GM18499 (cell line): ENCODE measurements at regions not wholly inside any gene's neighbourhood (a gene's known extent, or its start where the extent isn't known, plus 50 kb on each side); places are given as distances from the start of the nearest gene placed in this dataset.

Experiments
- ATAC-seq: cut with Tn5 transposase; IDR thresholded peaks from one replicate; pipeline ENCODE4 v1.9.1; 2021; ENCODE audit warnings: moderate number of reproducible peaks; ENCODE audit not compliant: insufficient read depth, unreplicated experiment

DNA sequence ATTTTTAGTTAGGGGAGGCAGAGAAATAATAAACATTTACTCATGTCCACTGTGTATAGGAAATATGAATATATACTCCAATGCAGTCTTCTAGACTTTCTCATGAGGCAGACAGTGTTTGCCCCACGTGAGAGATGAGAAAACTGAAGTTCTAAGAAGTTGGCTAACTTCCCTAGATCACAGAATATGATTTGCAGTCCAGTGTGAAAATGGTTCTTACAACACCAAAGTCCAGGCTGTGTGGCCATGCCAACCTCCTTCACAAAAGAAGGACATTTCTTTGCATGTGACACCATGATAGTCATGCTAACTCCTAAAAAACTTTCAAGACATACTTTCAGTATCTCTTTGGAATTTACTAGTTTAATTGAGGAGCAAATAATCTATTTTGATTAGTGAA is 143.7 kb downstream of the IRS1 start:
- ATAC-seq = no peak

DNA sequence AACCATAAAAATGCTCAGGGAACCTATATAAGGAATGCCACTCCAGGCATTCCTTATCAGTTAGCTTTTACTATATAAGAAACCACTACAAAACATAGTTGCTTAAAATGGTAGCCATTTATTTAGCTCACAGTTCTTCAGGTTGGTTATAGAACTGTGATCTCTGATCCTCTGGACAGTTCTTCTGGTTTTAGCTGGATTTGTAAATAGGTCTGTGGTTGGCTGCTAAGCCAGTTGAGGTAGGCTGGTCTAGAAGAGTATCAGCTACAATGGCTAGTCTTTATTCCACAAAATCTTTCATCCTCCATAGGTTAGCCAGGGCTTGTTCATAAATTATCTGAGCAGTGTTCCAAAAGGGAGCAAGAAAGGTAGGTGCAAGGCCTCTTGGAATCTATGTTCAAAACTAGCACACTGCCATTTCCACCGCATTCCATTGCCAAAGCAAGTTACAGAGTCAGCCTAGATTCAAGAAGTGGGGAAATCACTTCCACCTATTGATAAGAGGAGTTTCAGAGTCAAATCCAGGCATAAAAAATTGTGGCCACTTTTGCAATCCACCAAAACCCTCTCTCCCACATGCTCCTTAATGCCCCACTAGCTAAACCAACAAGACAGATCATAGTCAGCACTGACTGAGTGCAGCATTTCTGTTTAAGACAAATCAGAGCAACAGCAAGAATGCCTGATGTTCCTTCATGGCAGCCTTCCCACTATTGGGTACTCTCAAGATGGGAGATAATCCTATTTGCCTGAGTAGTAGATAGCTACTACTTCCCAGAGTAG is 146.4 kb downstream of the IRS1 start:
- no peak for ATAC-seq

DNA sequence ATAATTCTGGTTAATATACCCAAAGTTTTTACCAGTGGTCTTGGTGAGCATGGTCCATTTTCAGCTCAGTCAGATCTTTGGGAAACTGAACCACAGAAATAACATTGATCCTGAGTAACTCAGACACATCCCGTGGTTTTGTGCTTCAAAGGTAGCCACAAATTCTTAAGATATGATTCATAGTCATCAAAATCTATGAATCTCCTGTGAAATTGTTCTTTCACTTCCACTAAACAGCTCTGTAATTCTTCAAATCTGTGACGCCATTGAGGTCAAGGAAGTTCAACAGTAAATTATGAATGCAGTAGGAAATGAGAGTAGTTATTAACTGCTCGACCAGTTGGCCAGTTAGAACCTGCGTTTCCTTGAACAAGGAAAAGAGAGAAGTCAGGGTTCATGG is 147.3 kb downstream of the IRS1 start:
- peak; percentile 52 for ATAC-seq

DNA sequence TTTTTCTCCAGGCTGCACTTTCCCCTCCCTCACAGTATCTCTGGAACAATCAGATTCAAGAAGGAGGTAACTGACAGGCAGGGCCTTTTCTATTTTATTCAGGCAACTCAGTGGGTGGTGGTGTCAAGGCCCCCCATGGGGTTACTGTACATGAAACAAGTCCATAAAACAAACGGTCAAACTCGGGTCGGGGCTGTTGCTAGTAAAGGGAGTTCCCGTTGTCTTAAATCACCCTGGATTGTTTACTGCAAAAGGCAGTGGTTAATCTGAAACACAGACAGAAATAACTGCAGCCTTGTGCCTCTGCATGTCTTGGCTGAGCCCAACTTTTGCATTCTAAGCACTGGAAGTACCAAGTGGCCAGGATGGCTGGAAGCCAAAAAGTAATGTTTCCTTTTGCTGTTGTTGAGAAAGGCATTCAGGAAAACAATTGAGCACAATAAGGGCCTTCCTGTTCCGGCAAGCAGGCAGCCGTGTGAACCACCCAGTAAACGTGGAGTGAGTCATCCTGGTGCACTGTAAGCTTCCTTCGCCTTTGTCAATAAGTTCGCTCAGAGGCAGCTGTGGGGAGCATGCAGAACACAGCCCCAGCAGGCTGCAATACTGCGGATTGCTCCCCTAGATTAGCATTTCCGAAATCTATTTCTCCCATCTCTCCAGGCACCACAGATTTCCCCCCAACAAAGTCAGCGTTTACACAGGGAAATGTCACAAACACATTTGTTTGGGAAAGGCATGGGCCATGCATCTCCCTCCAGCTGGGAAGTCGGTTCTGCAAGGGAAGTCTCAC is 149.6 kb downstream of the IRS1 start:
- ATAC-seq = peak; percentile 77

DNA sequence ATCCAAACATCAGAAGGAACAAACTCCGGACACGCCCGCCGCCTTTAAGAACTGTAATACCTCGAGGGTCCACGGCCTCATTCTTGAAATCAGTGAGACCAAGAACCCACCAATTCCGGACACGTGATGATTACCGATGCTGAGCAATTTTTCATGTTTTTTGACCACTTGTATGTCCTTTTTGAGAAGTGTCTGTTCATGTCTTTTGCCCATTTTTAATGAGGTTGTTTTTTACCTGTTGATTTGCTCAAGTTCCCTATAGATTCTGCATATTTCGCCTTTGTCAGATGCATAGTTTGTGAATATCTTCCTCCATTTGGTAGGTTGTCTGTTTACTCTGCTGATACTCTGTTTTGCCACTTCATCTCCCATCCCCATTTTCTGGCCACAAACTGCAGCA is 150.4 kb downstream of the IRS1 start:
- ATAC-seq = no peak

DNA sequence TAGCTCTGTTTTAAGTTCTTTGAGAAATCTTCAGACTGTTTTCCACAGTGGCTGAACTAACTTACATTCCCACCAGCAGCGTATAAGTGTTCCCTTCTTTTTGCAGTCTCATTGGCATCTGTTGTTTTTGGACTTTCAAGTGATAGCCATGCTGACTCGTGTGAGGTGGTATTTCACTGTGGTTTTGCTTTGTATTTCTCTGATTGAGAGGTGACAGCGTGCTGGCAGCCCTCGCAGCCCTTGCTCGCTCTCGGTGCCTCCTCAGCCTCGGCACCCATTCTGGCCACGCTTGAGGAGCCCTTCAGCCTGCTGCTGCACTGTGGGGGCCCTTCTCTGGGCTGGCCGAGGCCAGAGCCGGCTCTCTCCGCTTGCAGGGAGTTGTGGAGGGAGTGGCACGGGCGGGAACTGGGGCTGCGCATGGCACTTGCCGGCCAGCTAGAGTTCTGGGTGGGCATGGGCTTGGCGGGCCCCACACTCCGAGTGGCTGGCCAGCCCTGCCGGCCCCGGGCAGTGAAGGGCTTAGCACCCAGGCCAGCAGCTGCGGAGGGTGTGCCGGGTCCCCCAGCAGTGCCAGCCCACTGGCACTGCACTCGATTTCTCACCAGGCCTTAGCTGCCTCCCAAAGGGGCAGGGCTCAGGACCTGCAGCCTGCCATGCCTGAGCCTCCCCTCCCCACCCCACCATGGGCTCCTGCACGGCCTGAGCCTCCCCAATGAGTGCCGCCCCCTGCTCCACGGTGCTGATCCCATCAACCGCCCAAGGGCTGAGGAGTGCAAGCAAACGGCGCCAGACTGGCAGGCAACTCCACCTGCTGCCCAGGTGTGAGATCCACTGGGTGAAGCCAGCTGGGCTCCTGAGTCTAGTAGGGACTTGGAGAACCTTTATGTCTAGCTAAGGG is 151.8 kb downstream of the IRS1 start:
- no peak for ATAC-seq

DNA sequence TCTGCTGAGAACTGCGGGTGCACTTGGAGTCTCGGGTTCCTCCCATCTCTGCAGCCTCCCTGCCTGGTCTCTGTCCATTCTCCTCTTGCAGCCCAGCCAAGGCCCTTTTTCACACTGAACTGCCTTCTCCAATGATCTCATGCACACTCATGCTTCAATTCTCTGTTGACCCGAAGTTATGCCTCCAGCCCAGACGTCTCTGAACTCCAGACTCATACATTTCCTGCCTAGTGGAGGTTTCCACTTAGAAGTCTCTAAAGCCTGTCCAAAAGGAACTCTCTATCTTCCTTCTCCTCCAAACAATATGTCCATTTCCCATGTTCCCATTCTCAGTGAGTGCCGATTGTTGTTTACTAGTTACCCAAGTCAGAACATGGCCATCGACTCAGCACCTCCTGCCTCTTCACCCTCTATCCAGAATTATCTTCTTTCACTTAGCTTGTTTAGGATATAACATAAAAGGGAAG is 155.2 kb downstream of the IRS1 start:
- ATAC-seq = no peak

DNA sequence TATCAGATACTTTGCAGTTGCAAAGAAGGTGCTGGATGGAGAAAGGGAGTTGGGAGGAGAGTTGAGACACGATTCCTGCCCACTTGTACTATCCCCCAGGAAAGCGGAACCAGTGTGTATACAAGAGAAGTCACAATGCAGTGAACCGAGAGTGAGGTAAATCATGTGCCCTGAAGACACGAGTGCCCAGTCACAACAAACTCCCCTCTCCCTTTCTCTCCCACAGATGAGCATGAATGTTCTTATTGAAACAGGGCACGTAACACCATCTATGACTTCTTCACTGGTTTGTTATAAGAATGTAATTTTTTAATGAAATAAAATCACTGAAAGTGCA is 155.7 kb downstream of the IRS1 start:
- no peak for ATAC-seq

DNA sequence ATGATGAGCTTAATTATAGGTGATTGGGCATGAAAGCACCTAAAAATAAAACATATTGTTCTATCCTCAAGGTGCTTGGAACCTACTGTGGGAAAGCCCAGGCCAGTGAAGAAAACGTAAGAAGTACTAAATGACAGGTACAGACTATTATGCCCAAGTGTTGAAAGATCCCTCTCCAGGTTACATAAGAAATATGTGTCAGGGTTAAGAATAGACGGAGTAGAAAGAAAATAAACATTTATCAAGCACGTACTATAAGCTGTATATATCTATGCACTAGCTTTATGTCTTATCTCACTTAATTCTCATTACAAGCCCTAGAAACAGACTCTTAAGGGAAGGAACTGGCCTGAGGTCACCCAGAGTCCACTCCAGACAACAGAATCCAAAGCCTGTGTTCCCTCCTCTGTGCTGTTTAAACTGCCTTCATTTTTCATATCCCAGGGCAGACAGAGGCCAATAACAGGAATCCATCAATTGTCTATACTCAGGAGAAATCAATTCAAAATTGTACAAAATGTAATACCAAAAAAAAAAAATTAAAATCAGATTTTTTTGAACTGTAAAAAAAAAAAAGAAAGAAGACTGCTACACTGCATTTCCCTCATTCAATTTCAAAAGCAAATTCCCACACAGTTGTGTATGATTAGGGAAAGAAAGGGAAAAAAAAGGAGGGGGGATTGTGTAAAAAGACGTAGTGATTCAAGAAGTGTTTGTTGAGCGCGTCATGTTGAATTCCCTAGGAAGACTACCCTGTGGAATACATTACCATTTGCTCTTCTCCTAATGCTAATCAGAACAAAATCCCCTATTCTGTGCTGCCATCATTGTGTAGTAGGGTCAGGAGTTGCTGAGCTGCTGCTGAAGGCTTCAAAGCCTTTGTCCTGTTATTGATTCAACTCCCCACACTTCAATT is 156.3 kb downstream of the IRS1 start:
- no peak for ATAC-seq

DNA sequence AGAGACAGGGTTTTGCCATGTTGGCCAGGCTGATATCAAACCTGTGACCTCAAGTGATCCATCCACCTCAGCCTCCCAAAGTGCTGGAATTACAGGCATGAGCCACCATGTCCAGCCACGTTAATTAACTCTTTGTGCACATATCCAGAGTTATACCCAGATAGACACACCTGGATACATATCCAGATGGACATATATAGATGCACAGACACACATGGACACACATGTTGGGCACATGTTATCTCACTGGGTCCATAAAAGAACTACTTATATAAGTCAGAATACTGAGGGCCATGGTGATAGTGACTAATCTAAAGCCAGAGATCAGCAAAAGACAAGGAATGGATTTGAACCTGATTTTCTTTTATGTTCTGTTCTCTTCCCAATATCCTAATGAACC is 158.6 kb downstream of the IRS1 start:
- ATAC-seq = no peak

DNA sequence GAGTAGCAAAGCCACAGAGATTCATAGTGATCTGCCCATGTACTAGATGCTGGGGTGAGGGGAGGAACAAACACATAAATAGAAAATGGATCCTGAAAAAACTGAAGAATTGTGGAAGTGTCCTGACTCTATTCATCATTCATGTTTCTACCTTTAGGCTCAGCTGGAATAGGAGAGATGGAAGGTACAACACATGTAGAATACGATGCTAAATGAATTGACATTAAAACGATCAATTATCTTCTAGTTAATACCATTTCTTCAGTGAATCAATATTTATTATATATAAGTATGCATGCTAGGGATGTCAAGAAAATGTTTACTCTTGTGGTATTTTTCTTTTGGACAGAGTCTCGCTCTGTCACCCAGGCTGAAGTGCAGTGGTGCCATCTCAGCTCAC is 159.1 kb downstream of the IRS1 start:
- ATAC-seq = no peak

DNA sequence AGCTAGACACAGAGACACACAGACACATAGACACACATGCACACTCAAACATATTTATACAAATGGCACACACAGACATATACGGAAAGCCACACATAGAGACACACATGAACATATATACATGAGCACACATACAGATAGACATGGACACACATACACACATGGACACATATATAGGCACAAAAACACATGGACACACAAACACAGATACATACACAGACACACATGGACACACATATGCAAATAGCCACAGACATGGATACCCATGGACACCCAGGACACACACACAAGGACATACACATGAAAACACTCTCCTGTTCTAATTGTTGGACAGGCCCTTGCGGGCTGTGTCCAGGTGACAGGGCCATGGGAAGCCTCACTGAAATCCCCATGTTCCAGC is 160.1 kb downstream of the IRS1 start:
- no peak for ATAC-seq

DNA sequence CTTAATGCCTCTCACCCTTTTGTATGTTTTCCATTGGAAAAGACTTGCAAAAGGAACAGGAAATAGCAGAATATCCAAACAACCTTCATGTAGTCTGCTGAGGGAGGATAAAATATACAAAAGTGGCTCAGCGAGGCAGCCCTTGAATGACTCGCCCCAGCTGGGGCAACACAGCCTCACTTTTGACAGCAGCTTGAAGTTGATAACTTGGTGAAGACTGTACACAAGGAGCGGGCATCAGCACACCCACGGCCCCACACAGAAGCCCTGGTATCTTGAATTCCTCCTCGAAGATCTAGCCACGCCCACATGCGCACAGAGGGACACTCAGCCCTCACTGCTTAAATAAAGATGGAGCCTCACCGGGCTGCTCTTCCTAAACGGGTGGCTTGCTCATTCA is 161.0 kb downstream of the IRS1 start:
- no peak for ATAC-seq

DNA sequence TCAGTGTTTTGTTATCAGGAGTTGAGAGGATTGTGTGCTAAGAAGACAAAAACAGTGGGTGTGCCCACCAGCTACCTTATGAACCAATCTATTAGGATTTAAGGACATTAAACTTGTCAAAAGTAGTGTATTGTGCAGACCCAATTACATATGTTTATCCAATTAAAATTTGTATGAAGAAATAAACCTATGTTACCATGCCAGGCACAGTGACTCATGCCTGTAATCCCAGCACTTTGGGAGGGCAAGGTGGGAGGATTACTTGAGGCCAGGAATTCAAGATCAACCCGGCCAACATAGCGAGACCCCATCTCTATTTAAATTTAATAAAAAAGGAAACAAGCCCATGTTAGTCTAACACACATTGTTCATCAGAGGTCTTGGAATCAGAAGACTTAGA is 162.2 kb downstream of the IRS1 start:
- no peak for ATAC-seq

DNA sequence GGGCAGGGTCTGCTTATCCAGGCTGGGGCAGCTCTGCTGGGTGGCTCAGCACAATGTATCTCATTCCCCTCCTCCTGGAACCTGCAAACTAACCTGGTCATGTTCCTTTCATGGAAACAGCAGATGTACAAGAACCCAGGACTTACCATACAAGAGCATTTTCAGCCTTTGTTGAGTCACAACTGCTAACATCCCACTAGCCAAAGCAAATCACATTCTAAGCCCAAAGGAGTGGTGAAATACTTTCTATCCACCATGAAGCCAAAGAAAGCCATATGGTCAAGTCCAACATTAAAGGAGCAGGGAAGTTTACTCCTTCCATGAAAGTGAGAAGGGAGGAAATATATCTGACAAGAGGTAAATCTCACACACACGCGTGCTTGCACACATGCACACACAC is 163.0 kb downstream of the IRS1 start:
- ATAC-seq = no peak

DNA sequence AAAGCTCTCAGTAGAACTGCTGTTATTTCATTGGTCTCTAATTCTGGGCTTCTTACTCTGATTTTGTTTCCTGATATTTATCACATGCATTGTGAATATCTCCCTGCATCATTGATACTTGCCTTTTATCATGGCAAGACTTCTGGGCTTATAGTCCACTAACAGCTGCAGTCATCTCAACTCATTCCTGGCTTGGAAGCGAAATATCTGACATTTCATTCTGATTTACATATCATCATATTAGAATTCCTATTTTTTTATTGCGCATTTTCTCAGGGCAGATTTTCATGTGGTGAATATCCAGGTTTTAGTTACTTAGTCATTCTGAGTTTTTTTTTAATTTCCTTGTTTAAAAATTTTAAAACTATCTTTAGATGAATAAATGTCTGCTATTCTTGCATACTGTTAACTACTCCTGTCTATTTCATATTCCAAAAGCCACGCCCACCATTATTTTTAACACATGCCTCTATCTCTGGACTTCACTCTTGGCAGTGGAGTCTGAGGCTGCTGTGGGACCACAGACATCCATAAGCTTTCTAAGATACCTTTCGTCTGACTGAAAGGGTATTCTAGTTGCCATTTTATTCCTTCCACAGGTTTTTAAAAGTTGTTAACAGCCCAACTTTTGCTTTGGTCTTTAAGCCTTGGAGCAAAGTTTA is 164.5 kb downstream of the IRS1 start:
- no peak for ATAC-seq

DNA sequence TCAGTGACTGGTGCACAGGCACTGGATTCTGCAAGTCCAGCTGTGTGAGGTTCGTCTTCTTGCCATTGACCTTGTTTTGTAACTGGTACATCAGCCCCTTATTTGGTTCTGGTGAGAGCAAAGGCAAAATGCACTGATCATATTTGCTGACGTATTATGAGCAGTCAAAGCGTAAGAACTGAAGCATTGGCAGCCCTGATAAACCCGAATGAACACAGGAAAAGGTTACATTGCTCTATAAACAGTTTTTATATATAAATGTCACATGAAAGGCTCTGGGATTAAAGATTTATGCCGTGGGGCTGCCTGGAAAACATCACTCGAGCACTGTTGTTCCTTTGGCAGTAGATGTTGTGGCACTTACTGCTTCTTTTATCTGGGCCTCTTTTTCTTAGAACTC is 167.9 kb downstream of the IRS1 start:
- no peak for ATAC-seq

DNA sequence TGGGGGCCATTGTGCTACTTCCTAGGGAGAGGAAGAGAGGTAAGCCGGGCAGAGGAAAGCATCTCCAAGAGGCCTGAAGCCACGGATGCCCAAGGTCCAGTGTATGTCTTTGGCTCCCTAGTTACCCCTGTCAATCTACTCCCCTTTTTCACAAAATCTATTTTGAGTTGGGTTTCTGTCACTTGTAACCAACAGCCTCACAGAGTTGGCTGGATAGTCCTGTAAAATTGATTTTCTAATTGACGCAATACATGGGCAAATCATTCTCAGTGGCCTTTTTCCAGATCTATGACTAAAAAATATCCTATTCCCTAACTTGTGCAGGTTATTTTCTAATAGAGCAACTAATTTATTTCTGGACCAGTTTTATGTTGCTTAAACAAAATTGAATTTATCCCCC is 168.4 kb downstream of the IRS1 start:
- no peak for ATAC-seq

DNA sequence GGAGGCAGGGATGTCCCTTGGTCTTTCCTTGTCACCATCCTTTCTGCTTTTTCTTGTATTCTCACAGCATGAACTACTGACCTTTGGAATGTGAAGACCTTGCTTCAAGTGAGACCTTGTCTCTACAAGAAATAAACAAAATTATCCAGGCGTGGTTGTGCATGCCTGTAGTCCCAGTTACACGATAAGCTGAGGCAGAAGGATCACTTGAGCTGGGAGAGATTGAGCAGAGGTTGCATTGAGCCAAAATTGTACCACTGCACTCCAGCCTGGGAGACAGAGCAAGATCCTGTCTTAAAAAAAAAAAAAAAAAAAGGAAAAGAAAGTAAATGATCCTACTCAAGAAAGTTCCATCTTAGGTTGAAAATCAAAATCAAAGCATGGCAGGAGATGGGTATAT is 173.7 kb downstream of the IRS1 start:
- no peak for ATAC-seq
